ENCODE measurements at regions not wholly inside any gene's neighbourhood (a gene's known extent, or its start where the extent isn't known, plus 50 kb on each side); places are given as distances from the start of the nearest gene placed in this dataset.

DNA sequence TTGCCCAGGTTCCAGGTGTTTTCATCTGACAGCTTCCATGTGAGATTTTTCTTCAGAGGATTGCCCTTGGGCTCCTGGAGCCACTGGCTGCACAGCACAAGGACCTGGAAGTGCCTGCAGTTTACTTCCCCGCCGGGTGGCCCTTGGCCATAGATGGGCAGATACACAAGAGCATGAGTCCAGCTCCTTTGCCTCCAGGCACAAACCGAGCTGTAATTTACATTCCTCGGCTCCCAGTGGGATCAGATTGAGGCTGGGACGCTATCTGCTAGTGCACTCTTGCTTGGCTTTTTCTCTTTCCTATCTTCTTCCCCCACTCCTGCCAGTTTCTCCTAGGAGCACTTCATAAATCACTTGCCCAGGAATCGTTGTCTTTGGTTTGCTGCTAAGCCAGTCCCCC lies 85.4 kb upstream of the RALY start:
- DNase-seq (ENCODE audit: low spot score in 2 of 2), result no peak
- no peaks in the 10 kb centered on the region for H3K36me3 Mint-ChIP-seq (ENCODE audit: insufficient read depth)
- no peaks in the 10 kb centered on the region for H3K4me1 Mint-ChIP-seq
- H3K27ac Mint-ChIP-seq (ENCODE audit: low read depth), result no peak overlapping the region
- peaks cover 29% of the 10 kb centered on the region for H3K27me3 Mint-ChIP-seq
- ATAC-seq (replicated peaks; ENCODE audit: extremely low read depth, poor library complexity, severe bottlenecking), result no peak
- H3K9me3 Mint-ChIP-seq, result no peaks in the 10 kb centered on the region
- H3K4me3 Mint-ChIP-seq, result no peak overlapping the region

DNA sequence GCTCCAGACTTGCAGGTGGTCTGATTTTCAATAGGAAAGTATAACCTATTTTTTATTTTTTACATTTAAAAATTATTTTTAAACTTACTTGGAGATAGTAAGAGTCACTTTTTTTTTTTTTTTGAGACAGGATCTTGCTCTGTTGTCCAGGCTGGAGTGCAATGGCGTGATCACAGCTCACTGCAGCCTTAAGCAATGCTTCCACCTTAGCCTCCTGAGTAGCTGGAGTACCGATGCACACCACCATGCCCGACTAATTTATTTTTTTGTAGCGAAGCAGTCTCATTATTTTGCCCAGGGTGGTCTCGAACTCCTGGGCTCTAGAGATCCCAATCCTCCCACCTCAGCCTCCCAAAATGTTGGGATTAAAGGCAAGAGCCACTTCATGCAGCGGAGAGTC lies 84.8 kb upstream of the RALY start:
- Mint-ChIP-seq H3K27me3 (peaks cover 32% of the 10 kb centered on the region), H3K9me3 (no peaks in the 10 kb centered on the region)

GRCh38 chr20:33909331-33909921 lies 84.3 kb upstream of the RALY start:
- H3K4me3 Mint-ChIP-seq, result no peak overlapping the region
- H3K4me1 Mint-ChIP-seq, result no peaks in the 10 kb centered on the region
- no peaks in the 10 kb centered on the region for H3K9me3 Mint-ChIP-seq
- H3K27ac Mint-ChIP-seq (ENCODE audit: low read depth), result no peak overlapping the region
- DNase-seq (ENCODE audit: low spot score in 2 of 2), result no peak
- H3K36me3 Mint-ChIP-seq (ENCODE audit: insufficient read depth), result no peaks in the 10 kb centered on the region
- ATAC-seq (replicated peaks; ENCODE audit: extremely low read depth, poor library complexity, severe bottlenecking), result no peak
- H3K27me3 Mint-ChIP-seq, result peaks cover 32% of the 10 kb centered on the region

More for the DNA sequence above, 84.8 kb upstream of the RALY start:
- DNase-seq (ENCODE audit: low spot score in 2 of 2), result no peak
- ATAC-seq (replicated peaks; ENCODE audit: extremely low read depth, poor library complexity, severe bottlenecking), result no peak
- Mint-ChIP-seq H3K27ac (ENCODE audit: low read depth) (no peak overlapping the region), H3K36me3 (ENCODE audit: insufficient read depth) (no peaks in the 10 kb centered on the region), H3K4me3 (no peak overlapping the region), H3K4me1 (no peaks in the 10 kb centered on the region)

DNA sequence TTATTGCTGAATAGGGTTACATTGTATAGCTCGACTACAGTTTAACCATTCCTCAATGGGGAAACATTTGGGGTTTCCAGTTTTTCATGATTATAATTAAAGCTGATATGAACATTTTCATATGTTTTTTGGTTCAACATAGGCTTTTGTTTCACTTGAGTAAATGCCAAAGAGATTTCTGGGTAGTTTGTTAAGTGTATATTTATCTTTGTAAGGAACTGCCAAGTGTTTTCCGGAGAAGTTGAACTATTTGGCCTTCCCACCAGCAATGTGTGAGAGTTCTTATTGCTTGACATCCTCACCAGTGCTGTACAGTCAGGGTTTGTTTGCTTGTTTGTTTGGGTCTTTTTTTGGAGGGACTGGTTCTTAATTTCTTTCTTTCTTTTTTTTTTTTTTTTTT lies 83.7 kb upstream of the RALY start:
- H3K36me3 Mint-ChIP-seq (ENCODE audit: insufficient read depth), result no peaks in the 10 kb centered on the region
- peaks cover 32% of the 10 kb centered on the region for H3K27me3 Mint-ChIP-seq
- no peak for DNase-seq (ENCODE audit: low spot score in 2 of 2)
- no peak overlapping the region for H3K4me3 Mint-ChIP-seq
- H3K27ac Mint-ChIP-seq (ENCODE audit: low read depth), result no peak overlapping the region
- no peaks in the 10 kb centered on the region for H3K9me3 Mint-ChIP-seq
- no peaks in the 10 kb centered on the region for H3K4me1 Mint-ChIP-seq
- ATAC-seq (replicated peaks; ENCODE audit: extremely low read depth, poor library complexity, severe bottlenecking), result no peak

DNA sequence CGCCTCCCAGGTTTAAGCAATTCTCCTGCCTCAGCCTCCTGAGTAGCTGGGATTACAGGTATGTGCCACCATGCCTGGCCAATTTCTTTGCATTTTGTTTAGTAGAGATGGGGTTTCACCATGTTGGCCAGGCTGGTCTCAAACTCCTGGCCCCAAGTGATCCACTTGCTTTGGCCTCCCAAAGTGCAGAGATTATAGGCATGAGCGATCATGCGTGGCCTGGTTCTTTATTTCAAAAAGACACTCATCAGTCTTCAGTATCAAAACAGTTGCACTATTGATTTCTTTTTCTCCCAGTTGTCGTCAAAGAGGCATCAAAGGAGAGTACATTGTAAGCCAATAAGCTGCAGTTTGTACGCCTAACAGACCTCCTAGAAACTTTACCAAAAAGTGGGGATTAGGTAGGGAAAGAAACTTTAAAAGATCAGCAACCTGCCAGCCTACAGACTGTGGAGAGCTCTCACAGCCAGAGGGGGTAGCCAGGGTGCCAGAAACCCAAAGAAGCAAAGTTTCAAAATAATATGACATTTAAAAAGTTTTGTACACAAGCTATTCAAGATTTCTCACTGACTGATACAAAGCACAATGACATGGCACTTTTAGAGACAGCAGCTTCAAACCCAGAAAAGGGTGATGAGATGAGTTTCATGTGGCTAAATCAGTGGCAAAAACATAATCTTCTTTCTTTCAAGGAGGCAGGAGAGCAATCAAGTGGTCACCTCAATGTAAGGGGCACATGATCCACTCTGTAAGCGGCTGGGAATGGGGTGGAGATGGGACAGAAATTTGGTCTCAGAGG lies 83.0 kb upstream of the RALY start:
- no peak overlapping the region for H3K27ac Mint-ChIP-seq (ENCODE audit: low read depth)
- no peaks in the 10 kb centered on the region for H3K9me3 Mint-ChIP-seq
- H3K27me3 Mint-ChIP-seq, result peaks cover 32% of the 10 kb centered on the region
- ATAC-seq (replicated peaks; ENCODE audit: extremely low read depth, poor library complexity, severe bottlenecking) (no peak), DNase-seq (ENCODE audit: low spot score in 2 of 2) (no peak)
- H3K4me1 Mint-ChIP-seq, result no peaks in the 10 kb centered on the region
- H3K36me3 Mint-ChIP-seq (ENCODE audit: insufficient read depth), result no peaks in the 10 kb centered on the region
- H3K4me3 Mint-ChIP-seq, result no peak overlapping the region

- Mint-ChIP-seq H3K4me3 (no peak overlapping the region), H3K9me3 (no peaks in the 10 kb centered on the region), H3K36me3 (ENCODE audit: insufficient read depth) (no peaks in the 10 kb centered on the region), H3K27me3 (peaks cover 17% of the 10 kb centered on the region), H3K27ac (ENCODE audit: low read depth) (no peak overlapping the region), H3K4me1 (no peaks in the 10 kb centered on the region)
- no peak for DNase-seq (ENCODE audit: low spot score in 2 of 2)
- ATAC-seq (replicated peaks; ENCODE audit: extremely low read depth, poor library complexity, severe bottlenecking), result no peak
These were observed 78.8 kb upstream of the RALY start for GRCh38 chr20:33914919-33915318.

DNA sequence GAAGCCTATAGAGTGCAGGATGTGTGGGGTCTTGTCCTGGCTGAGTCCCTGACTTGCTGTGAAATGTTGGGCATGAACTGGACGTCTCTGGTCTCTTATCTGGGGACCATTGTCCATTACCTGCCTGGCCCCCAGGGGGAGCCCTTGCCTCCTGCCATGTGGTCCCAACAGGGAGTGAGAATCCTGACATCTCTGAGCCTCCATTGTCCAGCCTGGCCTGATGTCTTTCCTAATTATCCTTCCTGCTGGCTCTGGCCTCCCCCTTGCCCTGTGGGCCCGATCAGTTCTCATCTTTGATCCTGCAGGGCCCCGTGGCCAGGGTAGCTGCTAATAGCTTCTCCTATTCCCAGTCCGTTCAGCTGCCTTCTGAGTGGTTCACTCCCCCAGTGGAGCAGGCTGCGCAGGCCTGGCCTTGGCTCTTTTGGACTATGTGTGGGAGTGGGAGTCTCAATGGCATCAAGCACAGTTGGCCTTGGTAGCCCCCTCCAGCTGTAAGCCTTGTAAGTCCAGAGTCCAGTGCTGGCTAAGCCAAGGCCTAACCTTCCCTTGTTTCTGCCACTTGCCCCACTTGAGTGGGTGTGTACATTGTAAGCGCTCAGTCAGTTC lies 77.9 kb upstream of the RALY start:
- ATAC-seq (replicated peaks; ENCODE audit: extremely low read depth, poor library complexity, severe bottlenecking), result no peak
- peaks cover 17% of the 10 kb centered on the region for H3K27me3 Mint-ChIP-seq
- no peak overlapping the region for H3K27ac Mint-ChIP-seq (ENCODE audit: low read depth)
- peak; percentile 34 to 40 for DNase-seq (ENCODE audit: low spot score in 2 of 2)
- H3K4me1 Mint-ChIP-seq, result no peaks in the 10 kb centered on the region
- H3K36me3 Mint-ChIP-seq (ENCODE audit: insufficient read depth), result no peaks in the 10 kb centered on the region
- H3K9me3 Mint-ChIP-seq, result no peaks in the 10 kb centered on the region
- no peak overlapping the region for H3K4me3 Mint-ChIP-seq

DNA sequence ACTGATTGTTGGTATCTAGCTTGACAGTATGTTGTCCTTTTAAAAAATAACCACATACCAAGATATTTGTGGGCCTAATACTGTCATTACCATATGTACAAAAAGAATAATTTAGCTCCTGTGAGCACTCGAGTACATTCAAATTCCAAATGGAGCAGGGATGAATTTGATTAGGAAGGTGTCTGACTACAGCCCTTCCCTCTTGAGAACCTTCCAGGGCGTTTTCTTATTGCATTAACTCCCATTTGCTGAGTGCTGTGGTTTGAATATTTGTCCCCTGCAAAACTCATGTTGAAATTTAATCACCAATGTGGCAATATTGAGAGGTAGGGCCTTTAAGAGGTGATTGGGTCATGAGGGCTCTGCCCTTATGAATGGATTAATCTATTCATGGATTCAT lies 76.9 kb upstream of the RALY start:
- ATAC-seq (replicated peaks; ENCODE audit: extremely low read depth, poor library complexity, severe bottlenecking), result no peak
- Mint-ChIP-seq H3K9me3 (no peaks in the 10 kb centered on the region), H3K27me3 (peaks cover 17% of the 10 kb centered on the region), H3K4me1 (no peaks in the 10 kb centered on the region), H3K27ac (ENCODE audit: low read depth) (no peak overlapping the region), H3K4me3 (no peak overlapping the region), H3K36me3 (ENCODE audit: insufficient read depth) (no peaks in the 10 kb centered on the region)
- DNase-seq (ENCODE audit: low spot score in 2 of 2), result no peak

DNA sequence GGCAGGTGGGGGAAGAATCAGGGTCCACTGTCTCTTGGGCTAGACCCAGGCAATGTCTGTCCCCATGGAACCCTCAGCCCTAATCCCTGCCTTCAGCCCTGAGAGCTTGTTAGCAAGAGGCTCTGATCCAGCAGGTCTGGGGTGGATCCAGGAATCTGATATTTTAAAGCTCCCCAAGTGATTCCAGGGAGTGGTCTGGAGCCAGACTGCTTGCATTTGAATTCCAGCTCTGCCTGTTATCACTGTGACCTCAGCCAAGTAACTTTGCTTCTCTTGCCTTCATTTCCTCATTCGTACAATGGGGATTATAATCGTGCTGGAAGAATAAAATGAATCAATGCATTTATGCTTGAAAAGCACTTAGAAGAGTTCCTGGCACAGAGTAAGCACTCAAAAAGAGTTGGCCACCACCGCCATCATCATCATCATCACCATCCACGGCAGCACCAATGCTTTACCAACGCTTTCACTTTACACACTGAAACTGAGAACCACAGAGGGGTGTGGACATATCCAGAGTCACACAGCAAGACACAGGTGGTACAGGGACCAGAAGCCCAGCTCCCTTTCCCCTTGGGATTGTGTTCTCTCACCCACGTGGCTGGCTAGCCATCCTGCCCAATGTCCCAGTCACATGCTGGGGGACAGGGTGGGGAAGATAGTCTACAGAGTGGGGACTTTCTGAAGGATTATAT lies 75.7 kb upstream of the RALY start:
- H3K4me1 Mint-ChIP-seq, result no peaks in the 10 kb centered on the region
- no peak overlapping the region for H3K27ac Mint-ChIP-seq (ENCODE audit: low read depth)
- H3K4me3 Mint-ChIP-seq, result no peak overlapping the region
- DNase-seq (ENCODE audit: low spot score in 2 of 2), result no peak
- no peak for ATAC-seq (replicated peaks; ENCODE audit: extremely low read depth, poor library complexity, severe bottlenecking)
- peaks cover 6% of the 10 kb centered on the region for H3K27me3 Mint-ChIP-seq
- H3K36me3 Mint-ChIP-seq (ENCODE audit: insufficient read depth), result no peaks in the 10 kb centered on the region
- no peaks in the 10 kb centered on the region for H3K9me3 Mint-ChIP-seq

DNA sequence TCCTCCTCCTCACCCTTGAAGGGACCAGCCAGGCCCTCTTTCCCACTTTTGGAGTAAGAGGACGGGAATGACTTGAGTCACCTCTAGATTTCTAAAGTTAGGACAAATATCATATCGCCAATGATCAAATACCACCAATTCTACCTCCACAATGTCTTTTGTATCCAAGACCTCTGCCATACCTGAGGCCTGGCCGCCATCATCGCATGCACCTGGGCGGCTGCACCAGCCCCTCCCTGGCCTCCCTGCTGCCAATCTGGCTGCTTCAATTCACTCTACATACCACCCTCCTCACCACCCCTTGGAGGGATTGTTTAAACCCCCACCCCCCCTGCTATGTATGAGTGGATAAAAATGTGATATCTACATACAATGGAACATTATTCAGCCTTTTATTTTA lies 75.0 kb upstream of the RALY start:
- Mint-ChIP-seq H3K27me3 (no peaks in the 10 kb centered on the region), H3K4me3 (no peak overlapping the region), H3K9me3 (no peaks in the 10 kb centered on the region), H3K27ac (ENCODE audit: low read depth) (no peak overlapping the region), H3K4me1 (no peaks in the 10 kb centered on the region), H3K36me3 (ENCODE audit: insufficient read depth) (no peaks in the 10 kb centered on the region)
- no peak for DNase-seq (ENCODE audit: low spot score in 2 of 2)
- no peak for ATAC-seq (replicated peaks; ENCODE audit: extremely low read depth, poor library complexity, severe bottlenecking)

DNA sequence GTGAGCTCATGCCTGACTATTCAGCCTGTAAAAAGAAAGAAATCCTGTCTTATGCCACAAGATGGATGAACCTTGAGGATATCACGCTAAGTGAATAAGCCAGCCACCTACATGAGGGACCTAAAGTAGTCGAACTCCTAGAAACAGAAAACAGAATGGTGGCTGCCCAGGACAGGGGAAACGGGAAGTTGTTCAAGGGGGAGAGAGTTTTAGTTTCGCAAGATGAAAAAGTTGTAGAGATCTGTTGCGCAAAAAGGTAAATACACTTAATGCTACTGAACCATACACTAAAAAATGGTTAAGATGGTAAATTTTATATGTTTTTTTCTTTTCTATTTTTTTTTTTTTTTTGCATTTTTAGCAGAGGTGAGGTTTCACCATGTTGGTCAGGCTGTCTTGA lies 74.1 kb upstream of the RALY start:
- no peaks in the 10 kb centered on the region for H3K9me3 Mint-ChIP-seq
- no peak overlapping the region for H3K4me3 Mint-ChIP-seq
- ATAC-seq (replicated peaks; ENCODE audit: extremely low read depth, poor library complexity, severe bottlenecking) (no peak), DNase-seq (ENCODE audit: low spot score in 2 of 2) (no peak)
- no peaks in the 10 kb centered on the region for H3K36me3 Mint-ChIP-seq (ENCODE audit: insufficient read depth)
- no peak overlapping the region for H3K27ac Mint-ChIP-seq (ENCODE audit: low read depth)
- H3K4me1 Mint-ChIP-seq, result no peaks in the 10 kb centered on the region
- no peaks in the 10 kb centered on the region for H3K27me3 Mint-ChIP-seq

- DNase-seq (ENCODE audit: low spot score in 2 of 2) (no peak), ATAC-seq (replicated peaks; ENCODE audit: extremely low read depth, poor library complexity, severe bottlenecking) (no peak)
- Mint-ChIP-seq H3K27me3 (no peaks in the 10 kb centered on the region), H3K27ac (ENCODE audit: low read depth) (no peak overlapping the region), H3K36me3 (ENCODE audit: insufficient read depth) (no peaks in the 10 kb centered on the region), H3K4me3 (no peak overlapping the region), H3K9me3 (no peaks in the 10 kb centered on the region), H3K4me1 (no peaks in the 10 kb centered on the region)
These were observed 71.5 kb upstream of the RALY start for GRCh38 chr20:33922224-33922623.

DNA sequence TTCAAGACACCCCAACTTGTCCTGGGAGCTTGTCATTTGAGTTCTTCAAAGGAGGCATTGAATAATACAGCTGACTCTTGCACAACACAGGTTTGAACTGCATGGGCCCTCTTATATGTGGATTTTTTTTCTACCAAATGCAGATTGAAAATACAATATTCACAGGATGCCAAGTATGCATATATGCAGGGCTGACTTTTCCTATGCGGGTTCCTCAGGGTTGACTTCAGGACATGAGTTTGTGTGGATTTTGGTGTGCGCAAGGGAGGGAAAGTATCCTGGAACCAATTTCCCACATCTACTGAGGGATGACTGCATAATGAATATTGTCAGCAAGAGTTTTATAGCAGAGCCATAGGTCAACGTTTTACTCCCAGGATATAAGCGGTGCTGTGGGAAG lies 70.0 kb upstream of the RALY start:
- DNase-seq (ENCODE audit: low spot score in 2 of 2), result no peak
- Mint-ChIP-seq H3K4me3 (no peak overlapping the region), H3K36me3 (ENCODE audit: insufficient read depth) (no peaks in the 10 kb centered on the region), H3K4me1 (no peaks in the 10 kb centered on the region), H3K9me3 (no peaks in the 10 kb centered on the region), H3K27me3 (no peaks in the 10 kb centered on the region), H3K27ac (ENCODE audit: low read depth) (no peak overlapping the region)
- no peak for ATAC-seq (replicated peaks; ENCODE audit: extremely low read depth, poor library complexity, severe bottlenecking)
